Loucy (cell line): ENCODE measurements at regions not wholly inside any gene's neighbourhood (a gene's known extent, or its start where the extent isn't known, plus 50 kb on each side); places are given as distances from the start of the nearest gene placed in this dataset.

Experiments used
- H2AFZ ChIP-seq: fragments of 200-600 bp; sonication (generic); 2 replicates; pipeline ENCODE4 v1.6.0; 2016; ENCODE audit warnings: antibody characterized with exemption, mild to moderate bottlenecking, low read length, moderate library complexity
- H3F3A ChIP-seq: fragments of 200-600 bp; 2 replicates; pipeline ENCODE4 v1.6.0; 2016; ENCODE audit warnings: antibody characterized with exemption, low read depth, mild to moderate bottlenecking
- H3K27me3 ChIP-seq: fragments of 200-600 bp; sonication (generic); 2 replicates; pipeline ENCODE4 v1.6.1; 2014; ENCODE audit warnings: low read length, mild to moderate bottlenecking; ENCODE audit not compliant: insufficient read depth, poor library complexity, severe bottlenecking
- H3K36me3 ChIP-seq: fragments of 200-600 bp; sonication (generic); 2 replicates; pipeline ENCODE4 v1.6.1; 2016; ENCODE audit warnings: low read length; ENCODE audit not compliant: insufficient read depth
- H3K4me1 ChIP-seq: fragments of 200-600 bp; sonication (generic); 2 replicates; pipeline ENCODE4 v1.5.1; 2014; ENCODE audit warnings: low read length, mild to moderate bottlenecking; ENCODE audit not compliant: insufficient read depth, poor library complexity, severe bottlenecking
- H3K4me2 ChIP-seq: fragments of 200-600 bp; sonication (generic); 2 replicates; pipeline ENCODE4 v1.6.0; 2014; ENCODE audit warnings: antibody characterized with exemption, low read length, low read depth, mild to moderate bottlenecking; ENCODE audit not compliant: poor library complexity, severe bottlenecking
- H3K4me3 ChIP-seq: fragments of 200-600 bp; sonication (generic); 2 replicates; pipeline ENCODE4 v1.5.1; 2014; ENCODE audit warnings: low read length, mild to moderate bottlenecking, mixed read lengths; ENCODE audit not compliant: poor library complexity, severe bottlenecking
- H3K79me2 ChIP-seq: fragments of 200-600 bp; sonication (generic); 2 replicates; pipeline ENCODE4 v1.6.1; 2014; ENCODE audit warnings: low read length; ENCODE audit not compliant: insufficient read depth
- H3K9ac ChIP-seq: fragments of 200-600 bp; sonication (generic); 2 replicates; pipeline ENCODE4 v1.6.0; 2014; ENCODE audit warnings: mild to moderate bottlenecking, low read depth, low read length, moderate library complexity; ENCODE audit not compliant: poor library complexity, severe bottlenecking
- H3K9me2 ChIP-seq: fragments of 200-600 bp; sonication (generic); replicated peaks from 2 replicates; pipeline ENCODE4 v1.6.1; 2016; ENCODE audit warnings: low read depth, low read length, mixed read lengths
- H3K9me3 ChIP-seq: fragments of 200-600 bp; sonication (generic); 2 replicates; pipeline ENCODE4 v1.6.1; 2014; ENCODE audit warnings: mild to moderate bottlenecking, antibody characterized with exemption, low read length, low read depth; ENCODE audit not compliant: insufficient read depth
- H4K20me1 ChIP-seq: fragments of 200-600 bp; sonication (generic); 2 replicates; pipeline ENCODE4 v1.6.0; 2014; ENCODE audit warnings: antibody characterized with exemption, low read length, mild to moderate bottlenecking; ENCODE audit not compliant: insufficient read depth, poor library complexity, severe bottlenecking
- CTCF ChIP-seq: fragments of 200-600 bp; sonication (generic); conservative IDR thresholded peaks from 2 replicates; pipeline ENCODE4 v1.5.1; 2014; ENCODE audit warnings: mild to moderate bottlenecking, antibody characterized with exemption, low read length
- EZH2phosphoT487 ChIP-seq: fragments of 200-600 bp; IDR thresholded peaks from 2 replicates; pipeline ENCODE4 v1.6.1; 2018; ENCODE audit warnings: antibody characterized with exemption, mild to moderate bottlenecking, moderate library complexity, borderline replicate concordance

- TF ChIP-seq EZH2phosphoT487 (no peak), CTCF (no peak)
Observed at GRCh38 chr7:115293628-115294240, 371.8 kb downstream of the MDFIC start.

GRCh38 chr7:115292381-115292780 lies 370.5 kb downstream of the MDFIC start:
- Histone ChIP-seq H3K4me1 (no peaks in the 10 kb centered on the region), H4K20me1 (no peaks in the 10 kb centered on the region), H3K79me2 (no peaks in the 10 kb centered on the region), H2AFZ (no peak overlapping the region), H3K9me2 (no peaks in the 10 kb centered on the region), H3K27me3 (no peaks in the 10 kb centered on the region), H3K4me3 (no peak overlapping the region), H3K36me3 (no peaks in the 10 kb centered on the region), H3K9ac (no peak overlapping the region), H3K4me2 (no peak overlapping the region), H3F3A (no peaks in the 10 kb centered on the region), H3K9me3 (no peaks in the 10 kb centered on the region)
- TF ChIP-seq EZH2phosphoT487 (no peak), CTCF (no peak)

More at GRCh38 chr7:115293628-115294240, 371.8 kb downstream of the MDFIC start:
- H3F3A ChIP-seq, result no peaks in the 10 kb centered on the region
- H3K9me2 ChIP-seq, result no peaks in the 10 kb centered on the region
- H3K27me3 ChIP-seq, result no peaks in the 10 kb centered on the region
- no peak overlapping the region for H3K4me3 ChIP-seq
- no peak overlapping the region for H2AFZ ChIP-seq
- H3K36me3 ChIP-seq, result no peaks in the 10 kb centered on the region
- no peak overlapping the region for H3K9ac ChIP-seq
- no peaks in the 10 kb centered on the region for H3K4me1 ChIP-seq
- H4K20me1 ChIP-seq, result no peaks in the 10 kb centered on the region
- no peaks in the 10 kb centered on the region for H3K9me3 ChIP-seq
- H3K4me2 ChIP-seq, result no peak overlapping the region
- no peaks in the 10 kb centered on the region for H3K79me2 ChIP-seq

GRCh38 chr7:115289971-115290370 lies 368.1 kb downstream of the MDFIC start:
- Histone ChIP-seq H3F3A (no peaks in the 10 kb centered on the region), H3K4me2 (no peak overlapping the region), H3K9me2 (no peaks in the 10 kb centered on the region), H3K4me3 (no peak overlapping the region), H2AFZ (no peak overlapping the region), H3K36me3 (no peaks in the 10 kb centered on the region), H3K4me1 (no peaks in the 10 kb centered on the region), H4K20me1 (no peaks in the 10 kb centered on the region), H3K9me3 (no peaks in the 10 kb centered on the region), H3K9ac (no peak overlapping the region), H3K27me3 (no peaks in the 10 kb centered on the region), H3K79me2 (no peaks in the 10 kb centered on the region)
- TF ChIP-seq EZH2phosphoT487 (no peak), CTCF (no peak)
